GM12891 (cell line): ENCODE measurements at regions not wholly inside any gene's neighbourhood (a gene's known extent, or its start where the extent isn't known, plus 50 kb on each side); places are given as distances from the start of the nearest gene placed in this dataset.
"Not testable (repeated sequence)": the region's sequence is repeated elsewhere in the genome, so short reads cannot be mapped to it uniquely, and the experiment has no call there.

ENCODE experiments used
- DNase-seq: peaks from one replicate; pipeline ENCODE4 v3.0.0; 2011; ENCODE audit warnings: low spot score; ENCODE audit not compliant: insufficient read length
- FAIRE-seq: peaks from 2 replicates; lab custom pipeline; 2011; peaks lifted over from hg19 to GRCh38; lab: Jason Lieb, UNC
- PAX5 ChIP-seq: IDR thresholded peaks from 2 replicates; pipeline ENCODE4 v1.6.1; 2011; ENCODE audit warnings: low read length, moderate library complexity, mild to moderate bottlenecking; ENCODE audit not compliant: insufficient read depth, severe bottlenecking
- POLR2A ChIP-seq: IDR thresholded peaks from 2 replicates; pipeline ENCODE4 v1.6.1; 2011; ENCODE audit warnings: low read depth, low read length, control low read depth
- POLR2AphosphoS5 ChIP-seq: IDR thresholded peaks from 2 replicates; pipeline ENCODE4 v1.6.1; 2011; ENCODE audit warnings: low read depth, low read length, control low read depth
- POU2F2 ChIP-seq: IDR thresholded peaks from 2 replicates; pipeline ENCODE4 v1.6.1; 2011; ENCODE audit warnings: low read depth, mild to moderate bottlenecking, control low read depth, low read length, moderate library complexity
- SPI1 ChIP-seq: IDR thresholded peaks from 2 replicates; pipeline ENCODE4 v1.6.1; 2011; ENCODE audit warnings: low read depth, low read length, control low read depth
- TAF1 ChIP-seq: IDR thresholded peaks from 2 replicates; pipeline ENCODE4 v1.6.1; 2011; ENCODE audit warnings: low read depth, low read length, control low read depth

DNA sequence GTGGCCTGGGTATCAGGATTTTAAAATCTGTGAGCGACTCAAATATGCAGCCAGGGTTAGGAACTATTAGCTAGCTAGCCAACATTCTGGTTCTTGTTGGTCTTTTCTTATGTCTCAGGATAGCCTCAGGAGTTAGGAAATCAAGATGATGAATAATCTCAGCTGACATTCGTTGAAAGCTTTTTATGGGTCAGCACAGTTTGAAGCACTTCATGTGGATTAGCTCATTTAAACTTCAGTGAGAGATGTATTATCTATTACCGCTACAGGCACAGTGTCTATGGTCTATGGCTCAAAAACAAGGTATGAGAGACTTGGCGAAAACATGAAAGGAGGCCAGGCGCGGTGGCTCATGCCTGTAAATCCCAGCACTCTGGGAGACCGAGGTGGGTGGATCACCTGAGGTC is 187.5 kb upstream of the THRB start:
- DNase-seq (no peak), FAIRE-seq (no peak)

DNA sequence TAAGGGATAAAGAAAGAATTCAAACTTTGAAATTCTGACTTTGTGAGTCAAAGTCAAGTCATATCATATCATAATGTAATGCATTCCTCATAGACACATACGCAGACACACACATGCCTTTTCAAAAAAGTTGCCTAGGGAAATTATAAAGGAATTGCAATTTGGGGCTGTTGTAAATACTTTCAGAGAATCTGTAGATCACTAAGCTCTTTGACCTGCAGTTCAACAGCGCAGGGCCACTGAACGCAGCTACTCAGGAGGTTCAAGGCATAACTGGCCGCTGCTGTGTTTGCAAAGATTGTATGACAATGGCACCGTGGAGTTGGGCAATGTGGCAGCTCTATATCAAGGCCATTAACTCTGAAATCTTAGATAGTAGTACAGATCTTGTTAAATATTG is 188.4 kb upstream of the THRB start:
- no peak for FAIRE-seq
- TF ChIP-seq POU2F2 (no peak), POLR2AphosphoS5 (no peak), SPI1 (no peak), POLR2A (no peak), TAF1 (no peak), PAX5 (no peak)
- no peak for DNase-seq

More for the DNA sequence above, 187.5 kb upstream of the THRB start:
- no peak for TF ChIP-seq POLR2AphosphoS5
- TF ChIP-seq POU2F2: no peak
- no peak for TF ChIP-seq PAX5
- TF ChIP-seq TAF1: no peak
- TF ChIP-seq POLR2A: no peak
- TF ChIP-seq SPI1: no peak

DNA sequence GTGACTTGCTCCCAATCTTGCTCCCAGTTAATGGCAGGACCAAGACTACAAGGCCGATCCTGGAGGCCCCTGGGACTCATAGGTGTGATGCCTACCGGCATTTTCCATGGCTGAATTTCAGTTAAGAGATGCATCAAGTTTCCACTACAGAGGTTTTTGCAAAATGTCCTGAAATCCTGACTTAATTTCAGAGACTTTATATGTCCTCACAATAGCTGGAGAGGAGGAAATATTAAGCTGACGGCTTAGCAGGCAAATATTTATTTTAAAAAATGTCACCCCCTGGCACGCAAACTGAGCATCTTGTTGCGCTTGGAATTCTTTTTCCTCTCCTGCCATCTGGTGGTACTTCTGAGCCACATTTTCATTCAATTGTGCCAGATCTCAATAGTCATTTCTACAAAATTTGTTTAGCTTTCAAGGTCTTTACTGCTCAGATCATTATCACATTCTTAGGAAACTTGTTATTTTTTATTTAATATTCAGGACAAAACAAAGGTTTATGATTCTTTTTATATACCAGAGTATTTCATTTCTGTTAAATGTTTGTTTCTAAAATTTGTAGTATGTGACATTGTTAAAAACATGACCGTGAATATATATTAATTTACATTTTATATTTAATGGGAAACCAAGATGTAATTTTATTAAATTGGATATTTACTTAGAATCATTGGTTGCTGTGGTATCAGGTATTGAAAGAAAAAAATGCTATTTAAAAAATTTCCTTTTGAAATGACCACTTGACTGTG is 189.2 kb upstream of the THRB start:
- TF ChIP-seq SPI1 (no peak), POLR2A (no peak), POU2F2 (no peak), POLR2AphosphoS5 (no peak), PAX5 (no peak), TAF1 (no peak)
- FAIRE-seq: no peak
- DNase-seq: no peak

DNA sequence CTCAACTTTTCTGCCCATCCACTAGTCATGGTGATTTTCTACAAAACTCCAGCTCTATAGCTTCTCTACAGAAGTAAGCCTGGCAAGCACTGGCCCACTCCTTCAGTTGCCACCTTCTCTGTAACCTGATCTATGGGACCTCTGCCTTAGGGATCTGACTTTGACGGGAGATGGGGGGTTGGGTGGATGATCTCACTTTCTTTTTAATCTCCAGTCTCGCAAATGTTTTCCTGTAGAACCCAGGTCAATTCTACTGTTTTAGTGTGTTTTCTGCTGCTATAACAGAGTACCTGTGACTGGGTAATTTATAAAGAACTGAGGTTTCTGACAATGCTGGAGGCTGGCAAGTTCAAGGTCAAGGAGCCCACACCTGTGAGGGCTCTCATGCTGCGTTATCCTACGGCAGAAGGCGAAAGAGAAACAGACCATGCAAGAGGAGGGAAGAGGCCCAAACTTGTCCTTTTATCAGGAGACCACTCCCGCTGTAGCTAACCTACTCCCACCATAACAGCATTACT is 189.9 kb upstream of the THRB start:
- DNase-seq: no peak
- FAIRE-seq: no peak
- TF ChIP-seq SPI1: no peak
- no peak for TF ChIP-seq POLR2A

DNA sequence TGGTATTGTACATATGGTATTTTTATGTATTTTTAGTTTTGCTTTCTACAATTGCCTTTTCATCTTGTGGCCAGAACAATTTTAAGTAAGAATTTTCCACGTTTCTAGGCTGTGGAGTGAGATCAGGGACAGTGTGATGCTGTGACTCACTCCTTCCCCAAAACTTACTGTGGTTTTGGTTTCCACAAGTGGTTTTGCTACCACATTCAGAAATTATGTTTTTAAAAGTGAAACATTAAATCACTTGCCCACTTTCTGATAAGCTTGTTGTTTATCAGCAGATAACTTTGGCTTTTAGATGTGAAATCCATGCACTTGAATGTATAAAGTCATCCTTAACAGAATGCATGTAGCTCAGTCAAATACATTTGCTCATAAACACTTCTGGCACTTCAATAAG is 192.2 kb upstream of the THRB start:
- FAIRE-seq (no peak), DNase-seq (no peak)
- TF ChIP-seq TAF1 (no peak), POU2F2 (no peak), SPI1 (no peak), POLR2AphosphoS5 (no peak), PAX5 (no peak), POLR2A (no peak)

DNA sequence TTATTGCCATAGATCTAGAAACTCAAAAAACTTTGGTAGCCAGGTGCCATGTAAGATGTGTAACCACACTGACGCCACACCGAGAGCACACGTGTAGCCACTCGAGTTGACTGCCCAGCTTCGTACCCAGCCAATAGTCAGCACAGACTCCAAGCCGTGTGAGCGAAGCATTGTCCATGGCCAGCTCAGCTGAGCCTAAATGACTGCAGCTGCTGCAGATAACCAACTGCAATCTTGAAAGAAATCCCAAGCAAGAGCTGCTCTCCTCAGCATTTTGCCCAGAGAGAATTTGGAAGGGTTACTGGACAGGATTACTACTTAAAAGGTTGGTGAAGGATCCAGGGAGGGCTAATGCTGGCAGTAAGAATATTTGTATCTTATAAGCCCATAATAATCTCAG is 193.0 kb upstream of the THRB start:
- no peak for DNase-seq
- TF ChIP-seq TAF1 (no peak), POLR2A (no peak), SPI1 (no peak), POU2F2 (no peak), PAX5 (no peak), POLR2AphosphoS5 (no peak)
- FAIRE-seq: no peak

DNA sequence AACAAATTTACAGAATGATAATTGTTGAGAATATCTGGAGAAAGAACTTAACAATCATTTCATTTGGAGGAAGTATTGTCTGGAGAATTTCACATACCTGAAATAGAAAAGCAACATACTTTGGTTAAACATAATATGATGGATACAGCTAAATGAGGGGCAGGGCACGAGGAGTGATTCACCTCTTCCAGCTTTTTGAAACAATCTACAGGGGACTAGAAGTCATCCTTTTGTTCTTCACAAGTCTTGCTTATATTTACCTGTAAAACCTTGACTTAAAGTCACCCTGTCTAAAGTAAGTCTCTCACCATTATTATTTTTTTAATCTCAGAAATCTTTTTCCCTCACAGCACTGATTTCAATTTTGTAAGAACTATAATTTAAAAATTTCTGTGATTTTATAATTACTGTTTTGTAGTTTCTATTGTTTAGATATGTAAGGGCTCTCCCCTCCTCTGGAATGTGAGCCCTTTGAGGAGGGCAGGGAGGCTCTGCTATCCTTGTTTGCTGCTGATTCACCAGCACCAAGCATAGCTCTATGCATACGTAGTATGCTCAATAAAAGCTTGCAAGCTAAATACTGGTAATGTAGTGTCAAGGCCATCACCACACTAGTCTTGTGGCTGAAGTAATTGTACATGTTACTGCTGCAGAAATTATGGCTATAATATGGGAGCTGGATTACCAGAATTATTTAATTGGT is 193.9 kb upstream of the THRB start:
- no peak for DNase-seq
- TF ChIP-seq POLR2AphosphoS5 (no peak), POLR2A (no peak), PAX5 (no peak), SPI1 (no peak), TAF1 (no peak), POU2F2 (no peak)

DNA sequence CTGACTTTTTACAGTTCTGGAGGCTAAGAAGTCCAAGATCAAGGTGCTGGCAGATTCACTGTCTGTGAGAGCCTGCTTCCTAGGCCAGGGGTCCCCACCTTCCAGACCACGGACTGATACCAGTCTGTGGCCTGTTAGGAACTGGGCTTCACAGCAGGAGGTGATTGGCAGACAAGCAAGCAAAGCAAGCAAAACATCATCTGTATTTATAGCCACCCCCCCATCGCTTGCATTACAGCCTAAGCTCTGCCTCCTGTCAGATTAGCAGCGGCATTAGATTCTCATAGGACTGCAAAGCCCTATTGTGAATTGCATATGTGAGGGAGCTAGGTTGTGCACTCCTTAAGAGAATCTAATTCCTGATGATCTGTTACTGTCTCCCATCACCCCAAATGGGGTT is 194.7 kb upstream of the THRB start:
- TF ChIP-seq SPI1: no peak
- no peak for TF ChIP-seq POLR2AphosphoS5
- TF ChIP-seq TAF1: no peak
- no peak for TF ChIP-seq POU2F2
- no peak for DNase-seq
- FAIRE-seq: no peak

More for the DNA sequence above, 193.9 kb upstream of the THRB start:
- no peak for FAIRE-seq

DNA sequence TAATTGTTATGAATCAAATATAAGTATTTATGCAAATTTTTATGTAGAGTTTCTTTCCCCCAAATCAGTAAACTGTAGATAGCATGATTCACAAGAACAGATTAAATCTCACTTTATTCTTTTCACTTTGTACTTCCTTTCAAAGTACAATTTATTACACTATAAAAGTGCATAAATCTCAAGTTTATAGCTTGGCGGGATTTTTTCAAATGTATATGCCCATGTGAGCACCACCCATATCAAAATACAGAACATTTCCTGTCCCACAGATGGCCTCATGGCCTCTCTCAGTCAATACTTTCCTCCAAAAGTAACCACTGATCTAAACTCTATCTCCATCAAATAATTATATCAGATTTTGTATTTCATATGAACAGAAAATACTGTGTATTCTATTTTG is 196.1 kb upstream of the THRB start:
- FAIRE-seq (no peak), DNase-seq (no peak)

DNA sequence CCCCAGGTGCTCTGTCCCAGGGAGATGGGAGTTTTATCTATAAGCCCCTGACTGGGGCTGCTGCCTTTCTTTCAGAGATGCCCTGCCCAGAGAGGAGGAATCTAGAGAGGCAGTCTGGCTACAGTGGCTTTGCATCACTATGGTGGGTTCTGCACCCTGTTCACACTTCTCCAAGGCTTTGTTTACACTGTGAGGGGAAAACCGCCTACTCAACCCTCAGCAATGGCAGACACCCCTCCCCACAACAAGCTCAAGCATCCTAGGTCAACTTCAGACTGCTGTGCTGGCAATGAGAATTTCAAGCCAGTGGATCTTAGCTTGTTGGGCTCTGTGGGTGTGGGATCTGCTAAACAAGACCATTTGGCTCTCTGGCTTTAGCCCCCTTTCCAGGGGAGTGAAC is 204.4 kb upstream of the THRB start:
- not testable (repeated sequence) for FAIRE-seq, DNase-seq

More for the DNA sequence above, 196.1 kb upstream of the THRB start:
- TF ChIP-seq TAF1 (no peak), POLR2A (no peak), PAX5 (no peak), POLR2AphosphoS5 (no peak), SPI1 (no peak), POU2F2 (no peak)

DNA sequence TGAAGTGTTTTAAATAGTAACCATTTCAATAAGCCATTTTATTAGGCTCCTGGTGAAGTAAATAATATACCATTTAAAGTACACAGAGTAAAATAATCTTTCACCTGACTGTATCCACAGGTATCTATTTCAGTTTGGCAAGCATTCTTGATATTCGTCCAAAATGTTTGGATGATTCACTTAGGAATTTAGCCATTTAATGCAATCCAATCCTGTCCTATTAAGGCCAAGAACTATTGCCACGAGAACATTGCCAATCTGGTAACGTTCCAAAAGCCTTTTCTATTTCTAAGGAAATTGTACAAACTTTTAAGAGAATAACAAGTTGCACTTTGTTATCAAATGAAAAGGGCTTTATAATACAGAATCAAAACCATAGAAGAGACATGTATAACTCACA is 209.8 kb upstream of the THRB start:
- no peak for TF ChIP-seq PAX5
- TF ChIP-seq POLR2AphosphoS5: no peak
- no peak for TF ChIP-seq POLR2A
- no peak for TF ChIP-seq POU2F2
- no peak for TF ChIP-seq TAF1
- no peak for TF ChIP-seq SPI1
- DNase-seq: no peak
- no peak for FAIRE-seq
